ENCODE measurements at regions not wholly inside any gene's neighbourhood (a gene's known extent, or its start where the extent isn't known, plus 50 kb on each side); places are given as distances from the start of the nearest gene placed in this dataset.
"Not testable (repeated sequence)": the region's sequence is repeated elsewhere in the genome, so short reads cannot be mapped to it uniquely, and the experiment has no call there.

DNA sequence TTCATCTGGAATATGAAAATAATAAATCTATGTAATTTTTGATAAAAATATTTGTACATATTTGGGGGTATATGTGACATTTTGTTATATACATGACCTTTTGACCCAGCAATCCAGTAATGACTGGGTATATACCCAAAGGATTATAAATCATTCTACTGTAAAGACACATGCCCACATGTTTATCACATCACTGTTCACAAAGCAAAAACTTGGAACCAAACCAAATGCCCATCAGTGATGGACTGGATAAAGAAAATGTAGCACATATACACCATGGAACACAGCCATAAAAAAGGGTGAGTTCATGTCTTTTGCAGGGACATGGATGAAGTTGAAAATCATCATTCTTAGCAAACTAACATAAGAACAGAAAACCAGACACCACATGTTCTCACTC lies 472.1 kb upstream of the DDX18 start:
- DNase-seq (ENCODE audit: low spot score) (no peak), FAIRE-seq (no peak)

GRCh38 chr2:117349687-117350086 lies 464.8 kb upstream of the DDX18 start:
- FAIRE-seq = peak; percentile 44
- no peak for DNase-seq (ENCODE audit: low spot score)

DNA sequence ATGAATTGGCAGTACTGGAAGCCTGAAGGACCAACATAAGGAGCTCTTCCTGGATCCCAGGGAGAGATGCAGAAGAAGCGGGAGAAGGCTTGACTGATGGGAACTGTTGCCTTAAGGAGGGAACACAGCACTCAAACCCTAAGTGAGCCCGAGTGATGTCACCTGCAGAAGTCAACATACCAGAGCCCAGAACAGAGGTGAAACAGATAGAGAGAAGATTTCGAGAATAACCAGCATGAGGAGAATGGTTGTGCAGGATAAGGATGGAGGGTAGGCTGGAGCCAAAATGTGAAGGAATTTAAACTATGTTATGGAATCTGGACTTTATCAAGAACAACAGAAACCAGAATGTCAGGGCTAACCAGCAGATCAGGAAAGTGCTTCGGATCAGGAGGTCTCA lies 463.1 kb upstream of the DDX18 start:
- DNase-seq (ENCODE audit: low spot score) (no peak), FAIRE-seq (no peak)

DNA sequence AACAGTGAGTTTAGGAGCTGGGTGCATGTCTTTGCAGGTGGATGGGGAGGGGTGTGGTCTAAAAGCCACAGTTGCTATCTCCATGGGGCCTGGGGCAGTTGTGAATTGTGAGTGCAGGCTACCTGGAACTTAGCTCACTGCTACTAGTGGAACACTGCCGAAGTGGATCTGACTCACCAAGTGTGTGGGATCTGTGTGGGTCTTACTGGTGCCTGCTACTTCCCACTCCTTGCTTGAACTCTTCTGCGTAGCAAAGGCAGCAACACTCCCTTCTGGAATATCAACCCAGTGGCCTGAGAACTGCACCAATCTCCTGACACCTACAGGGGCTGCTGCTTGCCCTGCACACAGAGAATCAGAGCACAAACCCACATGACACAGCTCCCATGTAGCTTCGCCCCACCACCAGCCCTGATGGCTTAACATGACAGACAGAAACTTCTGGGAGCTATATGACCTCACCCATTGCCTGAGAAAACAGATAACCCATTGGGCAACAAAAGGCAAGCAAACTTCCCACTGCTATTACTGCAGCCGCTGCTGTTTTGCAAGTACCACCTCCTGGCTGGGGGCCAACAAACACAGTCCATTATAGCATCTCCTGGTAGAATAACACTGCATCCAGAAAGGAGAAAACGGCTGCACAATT lies 455.1 kb upstream of the DDX18 start:
- DNase-seq (ENCODE audit: low spot score) (no peak), FAIRE-seq (no peak)

- no peak for FAIRE-seq
- no peak for DNase-seq (ENCODE audit: low spot score)
Measured at GRCh38 chr2:117360586-117360985, 453.9 kb upstream of the DDX18 start.

DNA sequence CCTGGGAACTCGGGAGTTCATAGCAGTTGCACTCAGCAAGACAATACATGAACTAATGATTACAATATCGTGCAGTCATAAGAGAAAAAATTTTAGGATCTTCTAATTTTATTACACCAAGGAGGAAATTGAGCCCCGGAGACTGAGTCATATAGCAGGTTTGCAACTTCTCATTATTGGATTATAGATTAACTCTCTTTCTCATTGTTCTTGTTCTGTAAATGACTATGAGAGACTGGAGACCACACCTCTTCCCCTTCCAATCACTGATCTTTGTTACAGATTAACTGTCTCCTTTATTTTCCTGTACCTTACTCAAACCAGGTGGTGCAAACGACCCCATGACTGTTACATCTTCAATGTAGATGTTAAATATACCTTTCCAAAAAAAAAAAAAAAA lies 435.8 kb upstream of the DDX18 start:
- DNase-seq (ENCODE audit: low spot score) (no peak), FAIRE-seq (no peak)

- no peak for DNase-seq (ENCODE audit: low spot score)
- no peak for FAIRE-seq
Measured at GRCh38 chr2:117379928-117380327, 434.6 kb upstream of the DDX18 start.

DNA sequence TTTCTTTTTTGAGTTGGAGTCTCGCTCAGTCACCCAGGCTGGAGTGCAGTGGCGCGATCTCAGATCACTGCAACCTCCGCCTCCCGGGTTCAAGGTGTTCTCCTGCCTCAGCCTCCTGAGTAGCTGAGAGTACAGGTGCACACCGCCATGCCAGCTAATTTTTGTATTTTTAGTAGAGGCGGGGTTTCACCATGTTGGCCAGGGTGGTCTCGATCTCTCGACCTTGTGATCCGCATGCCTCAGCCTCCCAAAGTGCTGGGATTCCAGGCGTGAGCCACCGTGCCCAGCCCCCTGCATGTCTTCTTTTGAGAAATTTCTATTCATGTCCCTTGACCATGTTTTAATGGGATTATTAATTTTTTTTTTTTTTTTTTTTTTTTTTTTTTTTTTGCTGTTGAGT lies 430.5 kb upstream of the DDX18 start:
- FAIRE-seq; DNase-seq (ENCODE audit: low spot score): not testable (repeated sequence)

DNA sequence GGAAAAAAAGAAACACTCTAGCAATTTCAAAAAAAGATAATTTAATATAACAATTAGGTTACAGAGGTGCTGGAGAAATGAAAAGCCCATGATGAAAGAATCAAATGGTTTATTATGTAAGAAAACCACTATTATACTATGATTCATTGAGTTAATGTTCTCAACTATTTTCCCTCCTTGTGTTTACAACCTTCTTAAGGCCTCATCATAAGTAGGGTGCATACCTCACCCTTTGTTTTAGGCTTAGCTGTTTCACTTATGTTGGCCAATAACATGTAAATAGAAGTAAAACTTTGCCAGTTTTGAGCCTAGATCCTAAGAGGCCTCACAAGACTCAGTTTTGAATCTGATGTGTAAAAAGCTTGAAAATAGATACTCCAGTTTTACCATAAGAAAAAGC lies 418.3 kb upstream of the DDX18 start:
- DNase-seq (ENCODE audit: low spot score) = no peak
- no peak for FAIRE-seq

DNA sequence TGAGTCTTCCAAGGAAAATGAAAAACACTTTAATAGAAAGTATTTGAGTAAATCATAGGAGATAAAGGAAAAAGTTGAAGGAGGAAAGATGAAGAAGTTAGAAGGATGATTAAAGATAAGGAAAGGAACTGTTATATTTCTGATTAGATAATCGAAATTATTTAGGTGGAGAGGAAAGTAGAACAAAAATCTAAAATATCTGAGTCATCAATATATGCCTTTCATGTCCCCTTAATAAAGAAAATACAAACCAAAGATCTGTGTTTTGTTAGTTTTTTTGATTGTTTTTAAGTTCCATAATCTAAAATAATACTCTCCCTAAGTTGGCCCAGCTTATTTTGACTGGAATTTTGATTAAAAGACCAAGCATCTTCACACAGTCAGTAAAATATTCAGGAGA lies 412.9 kb upstream of the DDX18 start:
- FAIRE-seq = no peak
- no peak for DNase-seq (ENCODE audit: low spot score)

DNA sequence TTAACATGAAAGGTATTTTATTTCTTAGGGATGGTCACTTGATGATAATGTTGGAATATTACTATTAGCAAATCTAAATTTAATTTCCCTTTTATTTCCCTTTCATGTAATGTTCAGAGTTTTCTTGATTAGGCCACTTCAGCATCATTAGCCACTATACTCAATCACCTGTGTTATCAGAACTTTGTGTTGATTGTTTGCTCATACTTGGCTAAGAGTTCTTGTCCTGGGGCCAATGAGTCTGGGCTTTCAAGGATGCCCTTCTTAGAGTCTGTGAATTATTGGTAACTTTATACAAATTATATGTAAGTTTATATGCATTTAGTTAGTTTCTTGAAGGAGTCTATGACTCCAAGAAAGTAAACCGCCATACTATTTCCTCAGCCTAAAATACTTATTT lies 408.0 kb upstream of the DDX18 start:
- no peak for DNase-seq (ENCODE audit: low spot score)
- FAIRE-seq = no peak

DNA sequence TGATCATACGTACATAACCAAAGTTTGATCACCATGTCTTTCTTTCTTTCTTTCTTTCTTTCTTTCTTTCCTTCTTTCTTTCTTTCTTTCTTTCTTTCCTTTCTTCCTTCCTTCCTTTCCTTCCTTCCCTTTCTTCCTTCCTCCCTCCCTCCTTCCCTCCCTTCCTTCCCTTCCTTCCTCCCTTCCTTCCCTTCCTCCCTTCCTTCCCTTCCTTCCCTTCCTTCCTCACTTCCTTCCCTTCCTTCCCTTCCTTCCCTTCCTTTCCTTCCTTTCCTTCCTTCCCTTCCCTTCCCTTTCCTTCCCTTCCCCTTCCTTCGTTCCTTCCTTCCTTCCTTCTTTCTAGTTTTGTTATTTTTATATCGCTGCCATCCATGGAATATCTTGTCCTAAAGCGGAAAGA lies 406.7 kb upstream of the DDX18 start:
- FAIRE-seq = no peak
- no peak for DNase-seq (ENCODE audit: low spot score)

DNA sequence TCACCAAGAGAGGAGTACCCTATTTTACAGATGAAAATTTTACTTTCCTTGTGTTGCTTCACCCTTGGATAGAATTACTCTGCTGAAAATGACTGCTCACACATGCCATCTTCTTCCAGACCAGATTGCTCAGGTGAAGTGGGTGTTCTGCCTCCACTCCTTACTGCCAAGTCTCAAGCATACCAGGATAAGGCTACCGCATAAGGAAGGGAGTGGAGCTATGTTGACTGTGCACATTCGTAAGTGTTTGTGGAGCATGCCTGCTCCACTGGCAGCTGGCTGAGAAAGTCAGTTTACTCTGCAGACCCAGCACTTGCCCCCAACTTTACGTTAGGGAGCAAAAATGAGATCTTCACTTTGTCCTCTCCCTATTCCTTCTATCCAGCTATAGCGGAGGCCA lies 405.0 kb upstream of the DDX18 start:
- DNase-seq (ENCODE audit: low spot score) = no peak
- peak; percentile 53 for FAIRE-seq

GRCh38 chr2:117411983-117412382 lies 402.5 kb upstream of the DDX18 start:
- FAIRE-seq (no peak), DNase-seq (ENCODE audit: low spot score) (no peak)

DNA sequence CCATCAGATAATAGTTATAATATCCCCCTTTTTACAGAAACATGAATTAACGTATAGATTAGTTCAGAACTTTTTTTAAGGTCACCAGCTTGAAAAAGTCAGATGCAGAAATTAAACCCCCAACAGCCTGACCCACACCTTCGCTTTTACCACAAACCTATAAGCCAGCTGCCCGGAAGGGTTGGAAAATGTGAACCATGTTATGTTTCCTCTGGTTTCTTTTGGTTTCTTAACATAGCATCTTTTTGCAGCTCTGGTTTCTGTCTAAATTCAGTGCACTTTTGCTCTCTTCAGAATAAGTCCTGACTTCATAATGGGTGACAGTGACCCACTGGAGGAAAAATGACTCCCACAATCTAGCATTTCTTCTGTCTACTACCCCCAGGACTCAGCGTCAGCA lies 381.7 kb upstream of the DDX18 start:
- FAIRE-seq (no peak), DNase-seq (ENCODE audit: low spot score) (no peak)

DNA sequence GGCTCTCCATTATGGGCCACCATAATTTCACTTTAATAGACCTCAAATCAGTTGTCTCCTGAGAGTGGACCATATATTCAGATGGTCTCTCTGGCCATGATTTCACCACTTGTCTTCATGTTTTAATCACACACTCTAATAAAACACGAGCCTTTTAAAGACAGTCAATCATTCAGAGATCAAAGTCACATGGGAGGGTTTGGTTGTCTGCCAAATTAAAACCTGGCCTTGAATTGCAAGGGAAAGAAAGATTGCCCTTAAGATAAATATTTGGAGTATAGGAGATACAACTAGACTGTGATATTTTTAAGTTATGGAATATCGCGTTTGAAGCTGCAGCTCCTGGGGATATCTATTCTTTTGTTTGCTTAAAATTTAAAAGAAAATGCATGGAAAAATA lies 377.8 kb upstream of the DDX18 start:
- no peak for FAIRE-seq
- DNase-seq (ENCODE audit: low spot score) = no peak

GRCh38 chr2:117470311-117471095 lies 344.0 kb upstream of the DDX18 start:
- DNase-seq (ENCODE audit: low spot score) (peak; percentile 45), FAIRE-seq (peak; percentile 87)

DNA sequence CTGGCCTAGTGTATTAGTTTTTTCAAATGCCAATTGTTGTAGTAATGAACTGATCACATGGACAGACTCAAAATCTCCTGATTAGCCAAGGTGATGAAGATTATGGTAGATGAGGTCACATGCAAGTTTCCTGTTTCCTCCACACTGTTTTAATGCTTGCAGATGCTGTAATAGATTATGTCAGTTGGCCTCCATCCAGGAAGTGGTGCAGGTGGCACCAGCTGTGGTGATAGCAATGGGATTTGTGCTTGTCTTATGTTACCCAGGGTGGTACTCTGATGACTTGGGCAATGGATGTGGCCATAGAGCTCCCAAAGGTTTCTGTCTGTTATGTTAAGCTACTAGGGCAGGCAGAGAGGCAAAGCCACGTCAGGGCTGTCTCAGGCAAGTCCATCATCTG lies 332.9 kb upstream of the DDX18 start:
- DNase-seq (ENCODE audit: low spot score) = no peak
- FAIRE-seq = no peak

GRCh38 chr2:117485588-117485987 lies 328.9 kb upstream of the DDX18 start:
- FAIRE-seq (no peak), DNase-seq (ENCODE audit: low spot score) (no peak)

DNA sequence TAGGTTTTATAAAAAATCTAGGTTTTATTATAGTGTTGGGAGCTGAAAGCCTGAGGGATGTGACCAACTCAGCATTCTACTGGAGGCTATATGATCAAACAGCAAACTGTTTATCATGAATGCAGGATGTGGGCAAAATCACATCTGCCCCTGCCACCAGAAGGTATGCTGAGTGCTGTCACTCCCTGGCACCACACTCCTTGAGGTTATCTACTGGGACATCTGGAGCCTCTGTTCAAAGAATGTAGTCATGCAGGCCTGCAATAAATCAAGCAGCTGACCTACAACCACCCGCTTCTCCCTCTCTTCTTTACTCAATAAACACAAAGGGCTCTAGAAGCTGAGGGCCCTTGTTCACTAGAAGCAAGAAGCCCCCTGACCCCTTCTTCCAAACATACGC lies 328.4 kb upstream of the DDX18 start:
- no peak for DNase-seq (ENCODE audit: low spot score)

GRCh38 chr2:117492209-117492851 lies 322.2 kb upstream of the DDX18 start:
- DNase-seq (ENCODE audit: low spot score) (no peak), FAIRE-seq (no peak)

More for the DNA sequence above, 328.4 kb upstream of the DDX18 start:
- no peak for FAIRE-seq

DNA sequence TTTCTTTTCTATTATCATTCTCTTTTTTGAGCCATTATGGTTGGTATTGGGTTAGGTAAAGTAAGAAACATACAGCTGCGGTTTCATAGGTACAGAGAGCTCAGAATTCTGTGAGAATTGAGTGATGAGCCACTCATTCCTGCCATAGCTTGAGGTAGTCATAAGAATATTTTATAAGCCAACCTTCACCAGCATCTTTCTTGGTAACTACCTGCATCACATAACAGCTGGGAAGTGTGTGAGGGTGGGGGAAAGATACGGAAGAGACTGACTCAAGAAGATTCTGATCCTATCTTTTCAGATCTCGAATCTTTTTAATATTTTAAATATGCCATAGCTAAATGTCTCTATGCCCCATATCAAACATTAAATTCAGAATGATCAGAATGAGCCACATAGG lies 313.8 kb upstream of the DDX18 start:
- no peak for DNase-seq (ENCODE audit: low spot score)
- FAIRE-seq = no peak

GRCh38 chr2:117502121-117502520 lies 312.4 kb upstream of the DDX18 start:
- DNase-seq (ENCODE audit: low spot score) = no peak
- no peak for FAIRE-seq

Measured in urothelium cell line (cell line).